ENCODE measurements at regions not wholly inside any gene's neighbourhood (a gene's known extent, or its start where the extent isn't known, plus 50 kb on each side); places are given as distances from the start of the nearest gene placed in this dataset.

DNA sequence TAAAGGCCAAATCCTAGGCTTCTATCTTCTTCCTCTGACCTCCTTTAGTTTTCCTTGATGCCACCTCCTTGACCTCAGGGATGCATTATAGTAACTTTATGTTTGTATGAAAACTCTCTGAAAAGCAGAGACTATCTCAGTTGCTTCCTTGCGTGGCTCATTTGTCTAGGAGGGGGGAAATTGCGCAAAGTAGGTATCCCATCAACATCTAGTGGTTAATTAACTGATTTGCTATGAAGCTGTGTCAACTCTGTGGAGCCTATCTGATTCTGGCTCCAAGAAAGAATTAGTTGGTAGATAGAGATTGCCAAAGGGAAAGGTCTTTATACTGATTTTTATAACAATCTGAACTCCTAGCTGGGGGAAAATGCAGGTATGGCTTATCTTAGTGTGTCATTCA is 82.1 kb upstream of the FRY start:
- TF ChIP-seq, protein P1, sequence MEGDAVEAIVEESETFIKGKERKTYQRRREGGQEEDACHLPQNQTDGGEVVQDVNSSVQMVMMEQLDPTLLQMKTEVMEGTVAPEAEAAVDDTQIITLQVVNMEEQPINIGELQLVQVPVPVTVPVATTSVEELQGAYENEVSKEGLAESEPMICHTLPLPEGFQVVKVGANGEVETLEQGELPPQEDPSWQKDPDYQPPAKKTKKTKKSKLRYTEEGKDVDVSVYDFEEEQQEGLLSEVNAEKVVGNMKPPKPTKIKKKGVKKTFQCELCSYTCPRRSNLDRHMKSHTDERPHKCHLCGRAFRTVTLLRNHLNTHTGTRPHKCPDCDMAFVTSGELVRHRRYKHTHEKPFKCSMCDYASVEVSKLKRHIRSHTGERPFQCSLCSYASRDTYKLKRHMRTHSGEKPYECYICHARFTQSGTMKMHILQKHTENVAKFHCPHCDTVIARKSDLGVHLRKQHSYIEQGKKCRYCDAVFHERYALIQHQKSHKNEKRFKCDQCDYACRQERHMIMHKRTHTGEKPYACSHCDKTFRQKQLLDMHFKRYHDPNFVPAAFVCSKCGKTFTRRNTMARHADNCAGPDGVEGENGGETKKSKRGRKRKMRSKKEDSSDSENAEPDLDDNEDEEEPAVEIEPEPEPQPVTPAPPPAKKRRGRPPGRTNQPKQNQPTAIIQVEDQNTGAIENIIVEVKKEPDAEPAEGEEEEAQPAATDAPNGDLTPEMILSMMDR (optimal IDR thresholded peaks at IDR 0.05 in 1 of 3, IDR thresholded peaks at IDR 0.05 in 1 of 3, conservative IDR thresholded peaks at IDR 0.05 in 1 of 3; ENCODE audit: extremely low read depth in 1 of 3, insufficient read depth in 2 of 3, low read length in 3 of 3), result no peak
- no peak for TF ChIP-seq EZH2 (IDR thresholded peaks at IDR 0.05; ENCODE audit: low read length)
